ENCODE measurements at regions not wholly inside any gene's neighbourhood (a gene's known extent, or its start where the extent isn't known, plus 50 kb on each side); places are given as distances from the start of the nearest gene placed in this dataset.

DNA sequence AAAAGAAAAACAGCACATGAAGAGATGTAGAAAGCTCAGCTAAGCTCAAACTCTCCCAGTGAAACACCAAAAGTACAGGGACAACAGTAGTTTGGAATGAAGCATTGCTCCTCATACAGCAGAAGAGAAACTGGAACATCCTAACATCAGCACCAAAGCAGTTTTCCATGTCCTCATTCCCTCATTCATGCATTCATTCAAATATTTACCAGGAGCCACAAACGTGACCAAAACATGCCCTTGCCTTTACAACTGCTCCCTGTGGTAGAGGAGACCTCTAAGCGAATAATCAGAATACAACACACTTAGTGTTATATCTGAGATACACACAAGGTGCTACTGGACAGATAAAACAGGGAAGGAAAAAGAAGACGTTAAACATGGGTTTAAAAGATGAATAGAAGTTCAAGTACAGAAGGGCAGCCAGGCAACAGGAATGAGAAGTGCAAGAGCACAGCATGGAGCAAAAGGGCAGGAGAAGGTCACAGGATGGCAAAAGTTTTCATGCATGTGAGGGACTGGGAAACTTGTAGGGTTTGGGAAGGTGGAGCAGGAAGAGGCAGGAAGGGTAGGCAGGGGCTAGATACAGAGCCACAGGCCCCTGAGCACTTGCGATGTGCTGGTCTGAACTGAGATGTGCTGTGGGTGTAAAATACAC lies 58.5 kb upstream of the LMCD1 start:
- no peaks in the 10 kb centered on the region for H3K36me3 ChIP-seq
- no peaks in the 10 kb centered on the region for H3K27me3 ChIP-seq
- TF ChIP-seq, protein P1, sequence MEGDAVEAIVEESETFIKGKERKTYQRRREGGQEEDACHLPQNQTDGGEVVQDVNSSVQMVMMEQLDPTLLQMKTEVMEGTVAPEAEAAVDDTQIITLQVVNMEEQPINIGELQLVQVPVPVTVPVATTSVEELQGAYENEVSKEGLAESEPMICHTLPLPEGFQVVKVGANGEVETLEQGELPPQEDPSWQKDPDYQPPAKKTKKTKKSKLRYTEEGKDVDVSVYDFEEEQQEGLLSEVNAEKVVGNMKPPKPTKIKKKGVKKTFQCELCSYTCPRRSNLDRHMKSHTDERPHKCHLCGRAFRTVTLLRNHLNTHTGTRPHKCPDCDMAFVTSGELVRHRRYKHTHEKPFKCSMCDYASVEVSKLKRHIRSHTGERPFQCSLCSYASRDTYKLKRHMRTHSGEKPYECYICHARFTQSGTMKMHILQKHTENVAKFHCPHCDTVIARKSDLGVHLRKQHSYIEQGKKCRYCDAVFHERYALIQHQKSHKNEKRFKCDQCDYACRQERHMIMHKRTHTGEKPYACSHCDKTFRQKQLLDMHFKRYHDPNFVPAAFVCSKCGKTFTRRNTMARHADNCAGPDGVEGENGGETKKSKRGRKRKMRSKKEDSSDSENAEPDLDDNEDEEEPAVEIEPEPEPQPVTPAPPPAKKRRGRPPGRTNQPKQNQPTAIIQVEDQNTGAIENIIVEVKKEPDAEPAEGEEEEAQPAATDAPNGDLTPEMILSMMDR (IDR thresholded peaks at IDR 0.05; ENCODE audit: low read depth, low read length) = no peak
- peaks cover 9% of the 10 kb centered on the region; the same call in 1 of the 2 replicates for H3K4me1 ChIP-seq
- H3K4me3 ChIP-seq (ENCODE audit: low read depth, low read length) = no peak overlapping the region
- no peaks in the 10 kb centered on the region for H3K9me3 ChIP-seq
- no peak for DNase-seq

DNA sequence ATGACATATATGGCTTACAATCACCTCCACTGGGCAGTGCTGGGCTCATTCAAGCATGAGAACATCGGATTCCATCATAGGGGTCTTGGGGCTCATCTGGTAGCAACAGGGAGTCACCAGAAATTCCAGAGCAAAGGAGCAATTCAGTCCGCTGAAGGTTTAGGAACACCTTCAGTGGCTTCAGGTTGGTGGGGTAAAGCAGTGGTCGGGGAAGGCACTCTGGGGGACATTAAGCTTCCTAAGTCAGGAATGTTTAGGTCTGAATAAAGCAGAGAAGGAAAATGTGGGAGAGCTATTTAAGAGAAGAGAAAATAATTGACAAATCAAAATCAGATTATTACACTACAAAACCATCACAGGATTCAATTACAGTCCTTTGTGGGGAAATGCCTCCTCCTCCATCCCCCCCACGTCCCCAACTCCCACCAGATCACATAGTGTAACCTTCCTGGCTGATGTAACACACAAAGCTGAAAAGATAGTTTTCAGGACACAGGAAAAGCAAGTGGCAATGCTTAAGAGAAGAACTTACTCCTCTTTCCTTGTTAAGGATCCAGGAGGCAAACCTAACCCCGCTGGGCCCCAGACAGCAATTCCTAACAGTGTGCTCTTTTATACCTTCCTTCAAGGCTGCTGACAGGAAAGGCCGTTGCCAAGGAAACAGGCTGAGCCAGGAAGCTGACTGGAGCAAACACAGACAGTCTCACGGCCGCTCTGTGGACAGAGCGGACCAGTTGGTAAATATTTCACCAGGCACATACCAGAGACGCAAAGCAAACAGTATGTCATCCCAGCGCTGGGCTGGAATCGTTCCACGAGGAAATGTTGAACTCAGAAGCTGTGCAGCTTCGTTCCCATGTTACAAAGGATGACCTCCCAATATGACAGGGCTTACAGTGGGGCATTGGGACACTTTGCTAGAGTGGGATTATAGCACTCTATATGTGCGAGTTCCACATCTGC lies 57.5 kb upstream of the LMCD1 start:
- Histone ChIP-seq H3K27me3 (no peaks in the 10 kb centered on the region), H3K36me3 (no peaks in the 10 kb centered on the region), H3K4me1 (peaks cover 9% of the 10 kb centered on the region; the same call in 1 of the 2 replicates), H3K9me3 (no peaks in the 10 kb centered on the region), H3K4me3 (ENCODE audit: low read depth, low read length) (peak overlapping the region; percentile 24)
- TF ChIP-seq, protein P1 (IDR thresholded peaks at IDR 0.05; ENCODE audit: low read depth, low read length) = no peak
- peak; percentile 67 for DNase-seq

DNA sequence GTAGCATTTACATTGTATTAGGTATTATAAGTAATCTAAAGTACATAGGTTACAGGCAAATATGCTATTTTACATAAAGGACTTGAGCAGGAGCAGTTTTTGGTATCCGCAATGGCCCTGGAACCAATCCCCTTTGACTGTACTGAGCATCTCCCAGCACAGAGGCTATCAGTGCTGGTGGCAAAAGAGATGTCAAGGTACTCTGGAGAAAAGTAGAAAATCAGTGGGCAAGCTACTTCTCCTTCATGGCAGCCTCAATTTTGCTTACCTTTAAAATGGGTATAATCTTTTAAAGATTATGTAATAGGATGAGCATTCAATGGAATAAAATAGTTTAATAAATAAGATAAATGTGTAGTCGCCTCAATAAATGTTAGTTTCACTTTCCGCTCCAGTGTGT lies 56.7 kb upstream of the LMCD1 start:
- no peaks in the 10 kb centered on the region for H3K27me3 ChIP-seq
- H3K36me3 ChIP-seq = no peaks in the 10 kb centered on the region
- H3K9me3 ChIP-seq = no peaks in the 10 kb centered on the region
- H3K4me1 ChIP-seq = peaks cover 9% of the 10 kb centered on the region; the same call in 1 of the 2 replicates
- TF ChIP-seq, protein P1 (IDR thresholded peaks at IDR 0.05; ENCODE audit: low read depth, low read length) = no peak
- H3K4me3 ChIP-seq (ENCODE audit: low read depth, low read length) = peak overlapping the region; percentile 24; the same call in 1 of the 2 replicates
- DNase-seq = no peak

DNA sequence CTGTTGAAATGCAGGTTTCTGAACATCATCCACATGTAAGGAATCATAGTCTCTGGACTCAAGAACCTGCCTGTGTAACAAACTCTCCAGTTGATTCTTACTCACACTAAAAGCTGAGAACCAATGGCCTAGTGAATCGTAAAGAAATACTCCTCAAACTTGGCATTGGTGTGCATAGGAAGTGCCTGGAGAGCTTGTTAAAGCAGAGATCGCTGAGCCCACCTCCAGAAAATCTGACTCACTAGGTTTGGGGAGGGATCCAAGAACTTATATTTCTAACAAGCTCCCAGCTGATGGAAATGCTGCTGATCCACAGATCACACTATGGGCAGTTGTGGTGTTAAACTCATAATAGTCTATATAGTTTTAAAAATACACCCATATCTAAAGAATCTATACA lies 55.8 kb upstream of the LMCD1 start:
- Histone ChIP-seq H3K4me1 (peaks cover 9% of the 10 kb centered on the region; the same call in 1 of the 2 replicates), H3K36me3 (no peaks in the 10 kb centered on the region), H3K9me3 (no peaks in the 10 kb centered on the region), H3K27me3 (no peaks in the 10 kb centered on the region), H3K4me3 (ENCODE audit: low read depth, low read length) (no peak overlapping the region)
- TF ChIP-seq, protein P1 (IDR thresholded peaks at IDR 0.05; ENCODE audit: low read depth, low read length) = no peak
- no peak for DNase-seq

DNA sequence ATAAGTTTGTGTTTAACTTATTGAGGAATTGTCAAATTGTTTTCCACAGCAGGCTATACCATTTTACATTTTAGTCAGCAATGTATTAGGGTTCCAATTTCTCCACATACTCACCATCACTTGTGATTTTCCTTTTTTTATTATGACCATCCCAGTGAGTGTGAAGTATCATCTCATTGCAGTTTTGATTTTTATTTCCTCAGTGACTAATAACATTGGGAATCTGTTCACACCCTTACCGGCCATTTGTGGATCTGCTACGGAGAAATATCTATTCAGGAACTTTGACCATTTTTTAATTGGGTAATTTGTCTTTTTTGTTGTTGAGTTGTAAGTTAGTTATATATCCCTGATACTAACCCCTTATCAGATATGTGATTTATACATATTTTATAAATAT lies 54.8 kb upstream of the LMCD1 start:
- TF ChIP-seq, protein P1 (IDR thresholded peaks at IDR 0.05; ENCODE audit: low read depth, low read length) = no peak
- Histone ChIP-seq H3K27me3 (no peaks in the 10 kb centered on the region), H3K36me3 (no peaks in the 10 kb centered on the region), H3K4me3 (ENCODE audit: low read depth, low read length) (no peak overlapping the region), H3K9me3 (no peaks in the 10 kb centered on the region), H3K4me1 (peaks cover 9% of the 10 kb centered on the region; the same call in 1 of the 2 replicates)
- DNase-seq = no peak
